IMR-90 (cell line): ENCODE measurements at regions not wholly inside any gene's neighbourhood (a gene's known extent, or its start where the extent isn't known, plus 50 kb on each side); places are given as distances from the start of the nearest gene placed in this dataset.

Experiments
- CEBPB ChIP-seq: IDR thresholded peaks from 2 replicates; pipeline ENCODE4 v1.6.1; 2012; ENCODE audit warnings: low read depth, low read length, improper control_type of control experiment
- CHD1 ChIP-seq: IDR thresholded peaks from 2 replicates; pipeline ENCODE4 v1.6.1; 2012; ENCODE audit warnings: low read depth, low read length, improper control_type of control experiment
- CTCF ChIP-seq: conservative IDR thresholded peaks from 2 replicates; pipeline ENCODE4 v1.5.1; 2012; ENCODE audit warnings: mild to moderate bottlenecking, low read depth, low read length, improper control_type of control experiment
- ELK1 ChIP-seq: fragments of 150-350 bp; IDR thresholded peaks from 2 replicates; pipeline ENCODE4 v1.6.1; 2016; ENCODE audit warnings: low read depth, mild to moderate bottlenecking, low read length, moderate library complexity, borderline replicate concordance
- FOS ChIP-seq: fragments of 150-350 bp; IDR thresholded peaks from 2 replicates; pipeline ENCODE4 v1.6.1; 2016; ENCODE audit warnings: low read depth, low read length
- POLR2A ChIP-seq: IDR thresholded peaks from 2 replicates; pipeline ENCODE4 v1.6.1; 2012; ENCODE audit warnings: mild to moderate bottlenecking, low read depth, low read length
- RAD21 ChIP-seq: IDR thresholded peaks from 2 replicates; pipeline ENCODE4 v1.6.1; 2012; ENCODE audit warnings: low read length, improper control_type of control experiment
- RCOR1 ChIP-seq: IDR thresholded peaks from 2 replicates; pipeline ENCODE4 v1.6.1; 2012; ENCODE audit warnings: mild to moderate bottlenecking, low read length, improper control_type of control experiment; ENCODE audit not compliant: insufficient replicate concordance
- RFX5 ChIP-seq: IDR thresholded peaks from 2 replicates; pipeline ENCODE4 v1.8.0; 2012; ENCODE audit warnings: low read depth, mild to moderate bottlenecking, low read length, moderate library complexity

GRCh38 chr3:163576314-163576713 lies 1502.0 kb downstream of the SI start:
- TF ChIP-seq CTCF (no peak), RAD21 (no peak), POLR2A (no peak), RFX5 (no peak), ELK1 (no peak), RCOR1 (no peak), FOS (no peak), CEBPB (no peak), CHD1 (no peak)
